ENCODE measurements at regions not wholly inside any gene's neighbourhood (a gene's known extent, or its start where the extent isn't known, plus 50 kb on each side); places are given as distances from the start of the nearest gene placed in this dataset.

- H3K4me1 Mint-ChIP-seq: no peaks in the 10 kb centered on the region
- H3K4me3 Mint-ChIP-seq: no peak overlapping the region
- intact Hi-C loops (cut with micrococcal nuclease): no loop called here
- Histone ChIP-seq H3K36me3 (ENCODE audit: insufficient read depth, low read length) (no peaks in the 10 kb centered on the region), H3K27ac (ENCODE audit: low read depth, low read length) (no peak overlapping the region), H3K9me3 (ENCODE audit: control insufficient read depth in 1 of 2, low read length in 2 of 2) (no peaks in the 10 kb centered on the region), H3K4me3 (ENCODE audit: low read length in 2 of 2) (no peak overlapping the region), H3K4me1 (ENCODE audit: insufficient read depth, low read length) (peaks cover 8% of the 10 kb centered on the region), H3K27me3 (ENCODE audit: insufficient read depth, low read length) (no peaks in the 10 kb centered on the region)
- no peaks in the 10 kb centered on the region for H3K36me3 Mint-ChIP-seq
- DNase-seq: no peak
- ChIA-PET POLR2A (ENCODE audit: partially characterized antibody) (no interaction called here), CTCF (ENCODE audit: partially characterized antibody) (no interaction called here)
- H3K27me3 Mint-ChIP-seq: no peaks in the 10 kb centered on the region
- no peak overlapping the region for H3K27ac Mint-ChIP-seq
- H3K9me3 Mint-ChIP-seq: no peaks in the 10 kb centered on the region
Measured at GRCh38 chr14:66137081-66137480, 349.1 kb upstream of the CCDC196 start.

- CTCF ChIA-PET (ENCODE audit: partially characterized antibody): no interaction called here
- Histone ChIP-seq H3K27me3 (ENCODE audit: insufficient read depth, low read length) (no peaks in the 10 kb centered on the region), H3K4me3 (ENCODE audit: low read length in 2 of 2) (no peak overlapping the region), H3K27ac (ENCODE audit: low read depth, low read length) (no peak overlapping the region), H3K9me3 (ENCODE audit: control insufficient read depth in 1 of 2, low read length in 2 of 2) (no peaks in the 10 kb centered on the region), H3K4me1 (ENCODE audit: insufficient read depth, low read length) (peaks cover 8% of the 10 kb centered on the region), H3K36me3 (ENCODE audit: insufficient read depth, low read length) (no peaks in the 10 kb centered on the region)
- no peak for DNase-seq
- intact Hi-C loops (cut with micrococcal nuclease): no loop called here
- Mint-ChIP-seq H3K4me3 (no peak overlapping the region), H3K9me3 (peaks cover 0 to 2% (median 0%) of the 10 kb centered on the region in 8 donors), H3K36me3 (no peaks in the 10 kb centered on the region), H3K27me3 (peaks cover 5 to 8% of the 10 kb centered on the region in 2 donors), H3K4me1 (no peaks in the 10 kb centered on the region), H3K27ac (no peak overlapping the region)
- POLR2A ChIA-PET (ENCODE audit: partially characterized antibody): no interaction called here
Measured at GRCh38 chr14:66139432-66139831, 346.7 kb upstream of the CCDC196 start.

DNA sequence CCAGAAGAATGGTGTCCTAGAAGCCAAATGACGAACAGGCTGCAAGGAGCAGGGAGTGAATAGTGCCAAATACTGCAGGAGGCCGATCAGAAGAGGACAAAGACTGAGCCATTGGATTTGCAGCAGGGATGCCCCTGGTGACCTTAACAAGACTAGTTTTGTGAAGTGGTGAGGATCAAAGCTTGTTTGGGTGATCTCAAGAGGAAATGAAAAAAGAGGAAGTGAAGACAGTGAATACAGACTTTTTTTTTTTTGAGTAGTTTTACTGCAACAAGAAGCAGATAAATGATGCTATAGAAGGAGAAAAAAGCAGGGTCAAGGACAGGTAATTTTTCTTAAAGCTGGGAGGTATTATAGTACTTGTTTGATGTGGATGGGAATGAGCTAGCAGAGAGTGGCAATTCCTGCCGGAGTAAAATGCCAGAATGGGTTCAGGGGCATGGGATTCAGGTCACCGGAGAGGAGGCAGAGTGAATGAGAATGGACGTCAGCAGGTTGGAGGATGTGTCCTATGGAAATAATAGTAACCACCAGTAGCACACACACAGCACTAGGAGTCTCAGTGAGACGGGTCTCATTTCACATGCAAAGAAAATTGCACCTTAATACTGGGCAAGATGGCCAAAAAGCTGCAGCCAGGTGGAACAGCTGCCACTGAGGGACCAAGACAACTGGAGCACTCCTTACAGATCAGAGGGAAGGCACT, 345.8 kb upstream of the CCDC196 start:
- Histone ChIP-seq H3K36me3 (ENCODE audit: insufficient read depth, low read length) (no peaks in the 10 kb centered on the region), H3K4me3 (ENCODE audit: low read length in 2 of 2) (no peak overlapping the region), H3K27ac (ENCODE audit: low read depth, low read length) (no peak overlapping the region), H3K27me3 (ENCODE audit: insufficient read depth, low read length) (no peaks in the 10 kb centered on the region), H3K9me3 (ENCODE audit: control insufficient read depth in 1 of 2, low read length in 2 of 2) (no peaks in the 10 kb centered on the region), H3K4me1 (ENCODE audit: insufficient read depth, low read length) (peaks cover 8% of the 10 kb centered on the region)
- DNase-seq: no peak
- Mint-ChIP-seq H3K4me1 (no peaks in the 10 kb centered on the region), H3K36me3 (no peaks in the 10 kb centered on the region), H3K27me3 (peaks cover 7 to 8% of the 10 kb centered on the region in 2 donors), H3K9me3 (peaks cover 0 to 5% (median under 1%) of the 10 kb centered on the region in 8 donors), H3K4me3 (no peak overlapping the region), H3K27ac (no peak overlapping the region)
- ChIA-PET POLR2A (ENCODE audit: partially characterized antibody) (no interaction called here), CTCF (ENCODE audit: partially characterized antibody) (no interaction called here)
- intact Hi-C loops (cut with micrococcal nuclease): no loop called here

GRCh38 chr14:66140963-66141362, 345.2 kb upstream of the CCDC196 start:
- Mint-ChIP-seq H3K27me3 (peaks cover 7 to 8% of the 10 kb centered on the region in 2 donors), H3K4me1 (no peaks in the 10 kb centered on the region), H3K36me3 (no peaks in the 10 kb centered on the region), H3K27ac (no peak overlapping the region), H3K9me3 (peaks cover 0 to 5% (median under 1%) of the 10 kb centered on the region in 8 donors), H3K4me3 (no peak overlapping the region)
- intact Hi-C loops (cut with micrococcal nuclease): no loop called here
- Histone ChIP-seq H3K36me3 (ENCODE audit: insufficient read depth, low read length) (no peaks in the 10 kb centered on the region), H3K27me3 (ENCODE audit: insufficient read depth, low read length) (no peaks in the 10 kb centered on the region), H3K9me3 (ENCODE audit: control insufficient read depth in 1 of 2, low read length in 2 of 2) (no peaks in the 10 kb centered on the region), H3K27ac (ENCODE audit: low read depth, low read length) (no peak overlapping the region), H3K4me3 (ENCODE audit: low read length in 2 of 2) (no peak overlapping the region), H3K4me1 (ENCODE audit: insufficient read depth, low read length) (peaks cover 8% of the 10 kb centered on the region)
- no peak for DNase-seq
- CTCF ChIA-PET (ENCODE audit: partially characterized antibody): no interaction called here
- POLR2A ChIA-PET (ENCODE audit: partially characterized antibody): no interaction called here

DNA sequence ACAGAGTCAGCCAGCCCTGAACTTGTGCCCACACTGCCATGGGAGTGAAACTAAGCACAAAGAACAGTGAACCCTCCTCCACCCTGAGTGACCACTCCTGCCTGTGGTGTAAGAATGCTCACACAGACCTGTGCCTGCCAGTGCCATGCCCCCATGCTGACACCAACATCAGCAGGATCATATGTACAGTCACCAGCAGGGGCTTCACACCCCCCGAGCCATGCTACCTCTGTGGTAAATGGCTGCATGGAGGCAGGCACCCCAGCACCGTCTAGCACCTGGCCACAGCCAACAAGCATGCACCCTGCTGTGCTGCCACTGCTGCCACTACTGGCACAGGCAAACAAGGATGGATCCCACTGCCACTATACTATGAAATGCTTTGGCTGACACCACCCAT, 344.4 kb upstream of the CCDC196 start:
- POLR2A ChIA-PET (ENCODE audit: partially characterized antibody): no interaction called here
- Mint-ChIP-seq H3K27ac (no peak overlapping the region), H3K4me1 (no peaks in the 10 kb centered on the region), H3K36me3 (no peaks in the 10 kb centered on the region), H3K4me3 (no peak overlapping the region), H3K9me3 (peaks cover 0 to 5% (median under 1%) of the 10 kb centered on the region in 8 donors), H3K27me3 (peaks cover 7 to 14% of the 10 kb centered on the region in 2 donors)
- Histone ChIP-seq H3K27me3 (ENCODE audit: insufficient read depth, low read length) (no peaks in the 10 kb centered on the region), H3K36me3 (ENCODE audit: insufficient read depth, low read length) (no peaks in the 10 kb centered on the region), H3K4me1 (ENCODE audit: insufficient read depth, low read length) (peaks cover 8% of the 10 kb centered on the region), H3K27ac (ENCODE audit: low read depth, low read length) (no peak overlapping the region), H3K9me3 (ENCODE audit: control insufficient read depth in 1 of 2, low read length in 2 of 2) (no peaks in the 10 kb centered on the region), H3K4me3 (ENCODE audit: low read length in 2 of 2) (no peak overlapping the region)
- DNase-seq: no peak
- intact Hi-C loops (cut with micrococcal nuclease): no loop called here
- CTCF ChIA-PET (ENCODE audit: partially characterized antibody): no interaction called here

GRCh38 chr14:66143387-66144112, 342.6 kb upstream of the CCDC196 start:
- H3K27me3 Mint-ChIP-seq: peaks cover 12 to 18% of the 10 kb centered on the region in 2 donors
- Histone ChIP-seq H3K27me3 (ENCODE audit: insufficient read depth, low read length) (no peaks in the 10 kb centered on the region), H3K27ac (ENCODE audit: low read depth, low read length) (no peak overlapping the region), H3K4me1 (ENCODE audit: insufficient read depth, low read length) (peaks cover 8% of the 10 kb centered on the region), H3K9me3 (ENCODE audit: control insufficient read depth in 1 of 2, low read length in 2 of 2) (no peaks in the 10 kb centered on the region), H3K4me3 (ENCODE audit: low read length in 2 of 2) (no peak overlapping the region), H3K36me3 (ENCODE audit: insufficient read depth, low read length) (no peaks in the 10 kb centered on the region)
- H3K27ac Mint-ChIP-seq: no peak overlapping the region
- H3K4me1 Mint-ChIP-seq: no peaks in the 10 kb centered on the region
- no peak overlapping the region for H3K4me3 Mint-ChIP-seq
- POLR2A ChIA-PET (ENCODE audit: partially characterized antibody): no interaction called here
- intact Hi-C loops (cut with micrococcal nuclease): no loop called here
- peaks cover 0 to 3% of the 10 kb centered on the region in 2 donors for H3K36me3 Mint-ChIP-seq
- peaks cover 0 to 9% (median 4%) of the 10 kb centered on the region in 8 donors for H3K9me3 Mint-ChIP-seq
- no peak for DNase-seq
- CTCF ChIA-PET (ENCODE audit: partially characterized antibody): no interaction called here

- intact Hi-C loops (cut with micrococcal nuclease): no loop called here
- no peak for DNase-seq
- no peaks in the 10 kb centered on the region for H3K27me3 ChIP-seq (ENCODE audit: insufficient read depth, low read length)
- Mint-ChIP-seq H3K36me3 (peaks cover 0 to 3% of the 10 kb centered on the region in 2 donors), H3K4me3 (no peak overlapping the region), H3K9me3 (peaks cover 0 to 5% (median 0%) of the 10 kb centered on the region in 8 donors), H3K27ac (no peak overlapping the region), H3K27me3 (peaks cover 0 to 5% of the 10 kb centered on the region in 2 donors), H3K4me1 (no peaks in the 10 kb centered on the region)
- H3K9me3 ChIP-seq (ENCODE audit: control insufficient read depth in 1 of 2, low read length in 2 of 2): no peaks in the 10 kb centered on the region
- no peaks in the 10 kb centered on the region for H3K36me3 ChIP-seq (ENCODE audit: insufficient read depth, low read length)
- H3K4me3 ChIP-seq (ENCODE audit: low read length in 2 of 2): no peak overlapping the region
- H3K27ac ChIP-seq (ENCODE audit: low read depth, low read length): no peak overlapping the region
- POLR2A ChIA-PET (ENCODE audit: partially characterized antibody): no interaction called here
- H3K4me1 ChIP-seq (ENCODE audit: insufficient read depth, low read length): no peaks in the 10 kb centered on the region
- CTCF ChIA-PET (ENCODE audit: partially characterized antibody): no interaction called here
Measured at GRCh38 chr14:66152302-66152701, 333.9 kb upstream of the CCDC196 start.

All from CD4-positive, alpha-beta memory T cell (primary cell).